ENCODE measurements at regions not wholly inside any gene's neighbourhood (a gene's known extent, or its start where the extent isn't known, plus 50 kb on each side); places are given as distances from the start of the nearest gene placed in this dataset.

- TF ChIP-seq POLR2A (IDR thresholded peaks at IDR 0.05) (no peak), CTCF (IDR thresholded peaks at IDR 0.05) (no peak)
- DNase-seq (no peak), ATAC-seq (no peak)
- Histone ChIP-seq H3K27ac (no peak overlapping the region), H3K27me3 (no peaks in the 10 kb centered on the region), H3K4me3 (no peak overlapping the region), H3K9me3 (no peaks in the 10 kb centered on the region), H3K36me3 (replicated peaks in 1 of 2; ENCODE audit: insufficient read depth in 1 of 2, low read depth in 2 of 2) (no peaks in the 10 kb centered on the region), H3K4me1 (no peaks in the 10 kb centered on the region)
- intact Hi-C loops (cut with DNase I): no loop called here
- WGBS, 2 donors: 64 to 94% methylated on average over 1 of the region's 1 CpG
Observed at GRCh38 chr5:82351297-82351696, 73.1 kb upstream of the RPS23 start.

GRCh38 chr5:82349652-82350051, 71.5 kb upstream of the RPS23 start:
- TF ChIP-seq CTCF (IDR thresholded peaks at IDR 0.05): peak in 3 of 7 experiments; percentile 12 to 26 (median 19)
- TF ChIP-seq POLR2A (IDR thresholded peaks at IDR 0.05): no peak
- no peaks in the 10 kb centered on the region for H3K36me3 ChIP-seq (replicated peaks in 1 of 2; ENCODE audit: insufficient read depth in 1 of 2, low read depth in 2 of 2)
- H3K4me3 ChIP-seq: no peak overlapping the region
- WGBS, 2 donors: 59 to 63% methylated on average over 4 of the region's 4 CpGs
- intact Hi-C loops (cut with DNase I): loop anchor here (5.0 kb wide), 1 partner anchor 1218 kb away; no protein-coding TSS in a partner anchor
- ATAC-seq (no peak), DNase-seq (no peak)
- peaks cover 11% of the 10 kb centered on the region for H3K4me1 ChIP-seq
- no peaks in the 10 kb centered on the region for H3K9me3 ChIP-seq
- no peaks in the 10 kb centered on the region for H3K27me3 ChIP-seq
- no peak overlapping the region for H3K27ac ChIP-seq

GRCh38 chr5:82348784-82349425, 70.8 kb upstream of the RPS23 start:
- Histone ChIP-seq H3K4me1 (peaks cover 11% of the 10 kb centered on the region), H3K27ac (no peak overlapping the region), H3K4me3 (no peak overlapping the region), H3K36me3 (replicated peaks in 1 of 2; ENCODE audit: insufficient read depth in 1 of 2, low read depth in 2 of 2) (no peaks in the 10 kb centered on the region), H3K9me3 (no peaks in the 10 kb centered on the region), H3K27me3 (no peaks in the 10 kb centered on the region)
- WGBS, 2 donors: 47 to 71% methylated on average over 4 of the region's 4 CpGs
- intact Hi-C loops (cut with DNase I): loop anchor here (5.0 kb wide), 1 partner anchor 1218 kb away; no protein-coding TSS in a partner anchor
- no peak for TF ChIP-seq POLR2A (IDR thresholded peaks at IDR 0.05)
- TF ChIP-seq CTCF (IDR thresholded peaks at IDR 0.05): no peak
- ATAC-seq (no peak), DNase-seq (no peak)

- Histone ChIP-seq H3K9me3 (no peaks in the 10 kb centered on the region), H3K27me3 (no peaks in the 10 kb centered on the region), H3K36me3 (replicated peaks in 1 of 2; ENCODE audit: insufficient read depth in 1 of 2, low read depth in 2 of 2) (no peaks in the 10 kb centered on the region), H3K4me3 (no peak overlapping the region), H3K27ac (no peak overlapping the region), H3K4me1 (peaks cover 11% of the 10 kb centered on the region)
- no peak for ATAC-seq
- intact Hi-C loops (cut with DNase I): loop anchor here (5.0 kb wide), 1 partner anchor 1220 kb away; no protein-coding TSS in a partner anchor
- TF ChIP-seq CTCF (IDR thresholded peaks at IDR 0.05) (no peak), POLR2A (IDR thresholded peaks at IDR 0.05) (no peak)
- peak in 1 of 4 donors; percentile 7 for DNase-seq
- WGBS, 2 donors: 79 to 82% methylated on average over 9 to 12 of the region's 12 CpGs
Observed at GRCh38 chr5:82347201-82347865, 69.2 kb upstream of the RPS23 start.

All from body of pancreas (tissue), 4 donors.